ENCODE measurements at regions not wholly inside any gene's neighbourhood (a gene's known extent, or its start where the extent isn't known, plus 50 kb on each side); places are given as distances from the start of the nearest gene placed in this dataset.
"Not testable (repeated sequence)": the region's sequence is repeated elsewhere in the genome, so short reads cannot be mapped to it uniquely, and the experiment has no call there.

DNA sequence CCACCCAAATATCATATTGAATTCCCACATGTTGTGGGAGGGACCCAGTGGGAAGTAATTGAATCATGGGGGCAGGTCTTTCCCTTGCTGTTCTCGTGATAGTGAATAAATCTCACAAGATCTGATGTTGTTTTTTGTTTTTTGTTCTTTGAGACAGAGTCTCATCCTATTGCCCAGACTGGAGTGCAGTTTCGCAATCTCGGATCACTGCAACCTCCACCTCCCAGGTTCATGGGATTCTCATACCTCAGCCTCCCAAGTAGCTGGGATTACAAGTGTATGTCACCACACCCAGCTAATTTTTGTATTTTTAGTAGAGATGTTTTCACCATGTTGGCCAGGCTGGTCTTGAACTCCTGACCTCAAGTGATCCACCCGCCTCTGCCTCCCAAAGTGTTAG lies 552.6 kb upstream of the VRK2 start:
- not testable (repeated sequence) for DNase-seq

- DNase-seq, result peak in 29 of 51 donors; percentile 0 to 68 (median 10)
These were observed 549.0 kb upstream of the VRK2 start for GRCh38 chr2:57497489-57498096.

- no peak for DNase-seq
These were observed 541.8 kb upstream of the VRK2 start for GRCh38 chr2:57504787-57505186.

GRCh38 chr2:57509189-57509588 lies 537.4 kb upstream of the VRK2 start:
- no peak for DNase-seq

DNA sequence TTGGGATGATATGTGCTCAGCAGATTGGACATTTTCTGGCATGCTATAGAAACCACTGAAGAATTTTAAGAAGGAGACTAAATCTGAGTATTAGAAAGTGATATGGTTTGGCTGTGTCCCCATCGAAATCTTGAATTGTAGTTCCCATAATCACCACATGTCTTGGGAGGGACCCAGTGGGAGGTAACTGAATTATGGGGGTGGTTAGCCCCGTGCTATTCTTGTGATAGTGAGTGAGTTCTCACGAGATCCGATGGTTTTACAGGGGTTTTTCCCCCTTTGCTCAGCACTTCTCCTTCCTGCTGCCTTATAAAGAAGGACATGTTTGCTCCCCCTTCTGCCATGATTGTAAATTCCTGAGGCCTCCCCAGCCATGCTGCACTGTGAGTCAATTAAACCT lies 535.9 kb upstream of the VRK2 start:
- DNase-seq, result no peak

DNA sequence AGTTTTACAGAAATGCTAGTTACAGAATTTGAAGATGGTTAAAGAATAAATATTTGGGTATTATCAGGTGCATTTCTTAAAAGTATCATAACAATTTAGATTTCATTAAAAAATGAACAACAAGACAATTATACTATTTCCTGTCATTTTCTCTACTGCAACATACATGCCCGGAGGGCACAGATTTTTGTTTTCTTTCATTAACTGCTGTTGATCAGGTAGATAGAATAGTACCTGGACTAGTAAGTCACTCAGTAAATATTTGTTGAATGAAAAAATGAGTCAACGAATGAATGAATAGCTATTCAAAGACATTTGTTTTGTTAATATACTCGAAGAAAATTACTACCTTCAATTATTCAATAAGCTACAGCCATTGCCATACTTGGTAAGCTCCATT lies 531.2 kb upstream of the VRK2 start:
- no peak for DNase-seq

DNA sequence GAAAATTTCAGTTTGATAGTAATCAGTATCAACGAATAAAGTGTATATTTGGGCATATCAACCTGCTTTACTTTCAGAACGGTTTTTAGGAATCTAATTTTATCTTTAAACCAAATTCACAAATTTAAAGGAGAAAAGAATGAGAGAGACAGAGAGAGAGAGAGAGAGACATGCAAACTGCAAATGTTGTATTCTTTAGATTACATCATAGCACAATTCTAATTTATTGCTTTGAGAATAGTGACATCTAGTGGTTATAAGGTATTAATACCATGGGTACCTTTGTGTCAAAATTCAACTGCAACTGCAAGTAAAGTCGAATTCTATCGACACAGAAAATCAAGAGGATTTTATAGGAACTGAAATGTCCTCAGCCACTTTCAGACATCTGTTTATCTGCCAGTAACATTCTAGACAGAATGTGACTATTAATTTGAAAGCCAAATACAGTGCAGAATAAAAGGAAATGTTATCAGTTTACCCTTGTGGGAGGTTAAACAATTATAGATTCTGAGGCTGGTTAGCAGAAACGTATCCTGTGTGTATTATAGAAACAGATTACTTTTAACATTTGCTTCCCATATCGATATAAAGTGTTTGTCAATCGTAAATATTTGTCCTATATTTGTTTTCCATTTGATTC lies 529.8 kb upstream of the VRK2 start:
- DNase-seq, result peak in 1 of 51 donors; percentile 12

DNA sequence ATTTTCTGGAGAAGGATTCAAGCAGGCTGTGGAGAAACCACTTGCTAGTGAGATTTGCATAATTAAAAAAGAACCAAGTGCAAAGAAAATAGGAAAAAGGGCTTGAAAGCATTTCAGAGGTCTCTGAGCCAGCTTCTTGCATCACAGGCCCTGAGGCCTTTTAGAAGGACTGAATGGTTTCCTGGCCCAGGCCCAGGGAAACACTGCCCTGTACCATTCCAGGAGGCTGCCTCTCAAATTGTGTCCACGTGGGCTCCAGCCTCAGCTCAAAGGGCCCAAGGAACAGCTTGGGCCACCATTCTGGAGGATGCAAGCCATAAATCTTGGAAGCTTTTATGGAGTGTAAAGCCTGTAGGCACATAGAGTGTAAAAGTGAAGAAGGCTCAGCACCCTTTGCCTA lies 523.3 kb upstream of the VRK2 start:
- peak in 10 of 51 donors; percentile 1 to 41 (median 8) for DNase-seq

GRCh38 chr2:57527685-57528084 lies 518.9 kb upstream of the VRK2 start:
- no peak for DNase-seq

GRCh38 chr2:57528499-57528898 lies 518.1 kb upstream of the VRK2 start:
- DNase-seq, result no peak

- no peak for DNase-seq
These were observed 512.2 kb upstream of the VRK2 start for GRCh38 chr2:57534358-57534757.

GRCh38 chr2:57536535-57537231 lies 509.9 kb upstream of the VRK2 start:
- DNase-seq, result no peak

- DNase-seq, result no peak
These were observed 506.8 kb upstream of the VRK2 start for GRCh38 chr2:57539761-57540160.

DNA sequence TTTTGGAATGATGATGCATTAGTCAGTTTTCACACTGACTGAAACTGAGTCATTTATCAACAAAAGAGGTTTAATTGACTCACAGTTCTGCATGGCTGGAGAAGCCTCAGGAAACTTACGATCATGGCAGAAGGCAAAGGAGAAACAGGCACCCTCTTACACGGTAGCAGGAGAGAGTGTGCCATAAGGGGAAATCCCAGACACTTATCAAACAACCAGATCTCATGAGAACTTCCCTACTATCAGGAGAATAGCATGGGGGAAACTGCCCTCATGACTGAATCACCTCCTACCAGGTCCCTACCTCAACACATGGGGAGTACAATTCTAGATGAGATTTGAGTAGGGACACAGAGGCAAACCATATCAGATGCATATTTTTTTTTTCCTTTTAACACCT lies 504.5 kb upstream of the VRK2 start:
- DNase-seq, result no peak

DNA sequence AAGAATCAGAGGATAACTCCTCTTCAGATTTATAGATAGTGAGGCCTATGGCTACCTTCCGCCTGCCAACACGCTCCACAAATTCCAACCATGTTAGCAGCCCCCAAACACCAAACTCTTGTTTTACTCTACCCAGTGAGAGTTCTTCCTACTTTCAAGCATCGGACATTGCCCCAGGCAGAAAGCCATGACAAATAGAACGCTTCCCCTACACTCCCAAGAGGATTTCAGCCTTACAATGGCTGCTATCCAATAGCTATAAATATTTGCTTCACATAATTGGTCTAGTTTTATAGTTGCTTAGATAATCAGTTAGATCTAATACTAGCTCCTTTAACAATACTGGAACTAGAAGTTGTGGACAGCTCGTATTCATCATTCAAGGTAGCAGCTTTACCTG lies 503.4 kb upstream of the VRK2 start:
- no peak for DNase-seq

GRCh38 chr2:57544624-57545023 lies 502.0 kb upstream of the VRK2 start:
- no peak for DNase-seq

DNA sequence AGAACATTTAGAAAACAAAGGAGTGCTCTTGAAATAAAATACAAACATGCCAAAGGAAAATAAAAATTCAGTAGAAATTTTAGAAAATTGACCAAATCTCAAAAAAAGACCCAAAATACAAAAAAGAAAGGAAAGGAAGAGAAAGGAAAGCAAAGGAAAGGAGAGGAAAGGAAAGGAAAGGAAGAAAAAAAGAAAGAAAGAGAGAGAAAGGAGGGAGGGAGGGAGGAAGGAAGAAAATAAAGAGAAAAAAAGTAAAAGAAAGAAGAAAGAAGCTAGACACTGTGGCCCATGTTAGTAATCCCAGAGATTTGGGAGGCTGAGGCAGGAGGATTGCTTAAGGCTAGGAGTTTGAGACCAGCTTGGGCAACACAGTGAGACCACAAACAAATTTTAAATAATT lies 500.1 kb upstream of the VRK2 start:
- no peak for DNase-seq

GRCh38 chr2:57549642-57550102 lies 496.9 kb upstream of the VRK2 start:
- DNase-seq, result no peak

- DNase-seq, result no peak
These were observed 495.7 kb upstream of the VRK2 start for GRCh38 chr2:57550912-57551311.

GRCh38 chr2:57552885-57553284 lies 493.7 kb upstream of the VRK2 start:
- no peak for DNase-seq

DNA sequence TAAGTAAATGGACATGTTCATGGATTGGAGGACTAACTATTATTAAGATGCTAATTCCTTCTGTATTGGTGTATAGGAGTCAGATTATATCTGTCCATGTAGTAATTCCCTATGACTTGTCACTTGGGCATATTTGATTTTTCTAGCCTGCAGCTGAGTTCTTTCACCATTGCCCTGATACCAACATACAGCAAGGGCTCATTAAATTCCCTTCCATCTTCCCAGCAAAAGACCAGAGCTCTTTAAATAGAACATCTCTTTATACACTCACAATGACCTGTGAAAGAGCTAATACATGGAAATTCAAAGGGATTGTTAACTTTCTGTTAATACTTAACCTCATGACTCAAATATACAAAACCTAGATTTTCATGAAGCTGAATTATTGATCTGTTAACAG lies 492.3 kb upstream of the VRK2 start:
- DNase-seq, result no peak

DNA sequence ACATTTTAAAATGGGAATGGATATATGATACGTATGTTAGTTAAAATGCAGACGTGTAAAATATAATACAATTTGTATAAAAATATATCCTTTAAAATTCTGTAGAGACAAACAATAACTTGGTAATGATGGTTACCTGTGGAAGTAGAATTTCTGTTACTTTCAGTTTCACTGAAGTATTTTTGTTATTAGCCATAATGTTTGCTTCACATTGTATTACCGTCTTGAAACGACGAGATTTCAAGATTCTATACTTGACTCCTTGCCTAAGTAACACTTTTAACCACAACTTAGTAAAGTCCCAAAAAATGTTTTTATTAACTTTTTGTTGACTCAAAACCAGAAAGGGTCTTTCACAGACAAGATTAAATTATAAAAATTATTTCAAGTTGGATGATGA lies 488.3 kb upstream of the VRK2 start:
- no peak for DNase-seq

DNA sequence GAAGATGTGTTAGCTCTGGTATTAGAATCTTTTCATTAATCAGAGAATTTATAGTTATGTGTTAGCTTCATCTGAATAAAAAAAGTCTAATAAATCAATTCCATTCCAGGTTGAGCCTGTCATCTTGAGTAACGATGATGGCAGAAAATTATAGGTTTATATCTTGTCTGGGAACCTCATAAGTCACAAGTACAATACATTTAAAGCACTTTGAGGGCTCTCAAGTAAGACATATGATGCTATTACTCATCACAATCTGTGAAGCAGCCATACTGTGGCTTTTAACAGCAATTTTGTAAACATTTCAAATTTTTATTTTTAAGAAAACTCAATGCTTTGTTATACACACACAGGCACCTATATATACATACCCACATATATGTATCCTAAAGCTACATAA lies 484.1 kb upstream of the VRK2 start:
- DNase-seq, result no peak

Measured in hypothalamus (tissue), 51 donors.